NT2/D1 (cell line): ENCODE measurements at regions not wholly inside any gene's neighbourhood (a gene's known extent, or its start where the extent isn't known, plus 50 kb on each side); places are given as distances from the start of the nearest gene placed in this dataset.

Experiments
- DNase-seq: peaks from one replicate; pipeline ENCODE4 v3.0.0-alpha.2; 2011; ENCODE audit warnings: low read depth, low spot score
- H3K27me3 ChIP-seq: 2 replicates; pipeline ENCODE4 v1.6.0; 2011; ENCODE audit warnings: mild to moderate bottlenecking; ENCODE audit not compliant: insufficient read length, insufficient read depth
- H3K36me3 ChIP-seq: 2 replicates; pipeline ENCODE4 v1.6.1; 2011; ENCODE audit warnings: mild to moderate bottlenecking, low read length, mixed read lengths; ENCODE audit not compliant: insufficient read depth, insufficient read length
- H3K4me1 ChIP-seq: 2 replicates; pipeline ENCODE4 v1.5.1; 2011; ENCODE audit not compliant: insufficient read depth, insufficient read length
- H3K4me3 ChIP-seq: 2 replicates; pipeline ENCODE4 v1.5.1; 2011; ENCODE audit warnings: low read depth; ENCODE audit not compliant: insufficient read length
- H3K9ac ChIP-seq: 2 replicates; pipeline ENCODE4 v1.6.0; 2011; ENCODE audit warnings: low read depth; ENCODE audit not compliant: insufficient read length
- H3K9me3 ChIP-seq: 2 replicates; pipeline ENCODE4 v1.5.1; 2011; ENCODE audit warnings: mild to moderate bottlenecking, low read length; ENCODE audit not compliant: insufficient read depth
- SUZ12 ChIP-seq: IDR thresholded peaks from 2 replicates; pipeline ENCODE4 v1.6.1; 2011; ENCODE audit not compliant: insufficient read length, insufficient read depth; ENCODE audit errors: extremely low read depth
- YY1 ChIP-seq: IDR thresholded peaks from 2 replicates; pipeline ENCODE4 v1.6.1; 2011; ENCODE audit not compliant: insufficient read length, insufficient read depth
- ZNF274 ChIP-seq: IDR thresholded peaks from 2 replicates; pipeline ENCODE4 v1.6.1; 2011; ENCODE audit warnings: mild to moderate bottlenecking, low read depth, low read length

DNA sequence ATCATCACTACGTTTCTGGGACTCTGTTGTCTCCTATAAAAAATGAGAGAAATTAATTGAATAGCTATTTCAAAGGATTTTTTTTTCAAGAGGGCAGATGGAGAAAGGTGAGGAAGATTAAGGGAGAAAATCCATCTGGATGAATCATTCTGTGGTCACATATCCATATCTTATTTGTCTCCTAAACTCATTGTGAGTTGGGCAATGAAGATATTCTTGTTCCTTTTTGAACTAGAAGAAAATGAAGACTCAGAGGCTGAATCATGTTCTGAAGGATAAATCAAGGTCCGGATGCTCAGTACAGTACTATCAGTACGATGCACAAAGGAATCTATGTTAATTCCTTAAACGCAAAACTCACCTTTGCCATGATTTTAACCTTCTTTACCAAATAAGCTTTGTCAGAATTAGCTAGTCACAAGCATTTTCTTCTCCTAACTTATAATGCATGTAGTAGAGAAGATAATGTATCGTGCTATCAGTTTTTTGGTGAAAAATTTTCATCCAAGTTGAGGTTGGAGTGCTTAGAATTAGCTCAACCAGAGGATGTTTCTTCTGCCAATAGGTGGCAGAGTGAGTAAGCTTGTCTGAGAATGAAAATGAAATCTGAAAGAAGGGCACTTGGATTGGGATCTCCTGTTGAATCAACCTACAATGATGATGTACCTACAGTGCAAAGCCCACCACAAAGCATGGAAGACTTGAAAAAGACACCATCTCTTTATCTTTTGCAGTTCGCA, 446.9 kb downstream of the KIF20B start:
- Histone ChIP-seq H3K9me3 (no peaks in the 10 kb centered on the region), H3K9ac (no peak overlapping the region), H3K27me3 (no peaks in the 10 kb centered on the region), H3K4me1 (no peaks in the 10 kb centered on the region), H3K36me3 (no peaks in the 10 kb centered on the region), H3K4me3 (no peak overlapping the region)
- DNase-seq = peak; percentile 2
- TF ChIP-seq YY1 (no peak), SUZ12 (no peak), ZNF274 (no peak)

DNA sequence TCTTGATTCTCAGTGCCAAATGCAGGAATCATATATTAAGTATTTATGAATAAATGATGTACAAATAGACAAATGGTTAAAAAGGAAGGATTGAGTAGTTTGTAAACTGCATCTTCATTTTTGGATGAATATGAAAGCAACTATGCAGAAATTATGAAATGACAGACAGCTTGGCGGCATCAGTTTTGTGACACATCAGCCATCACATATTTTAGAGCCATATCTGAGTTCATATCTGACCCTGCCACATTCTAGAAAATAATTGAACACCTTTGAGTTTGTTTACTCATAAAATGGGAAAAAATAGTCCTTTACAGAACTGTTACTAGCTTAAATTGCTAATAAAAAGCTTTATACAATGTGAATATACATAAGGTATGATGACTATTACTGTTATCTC, 448.2 kb downstream of the KIF20B start:
- Histone ChIP-seq H3K4me3 (no peak overlapping the region), H3K9ac (no peak overlapping the region), H3K36me3 (no peaks in the 10 kb centered on the region), H3K27me3 (no peaks in the 10 kb centered on the region), H3K9me3 (no peaks in the 10 kb centered on the region), H3K4me1 (no peaks in the 10 kb centered on the region)
- DNase-seq = no peak
- TF ChIP-seq ZNF274 (no peak), YY1 (no peak), SUZ12 (no peak)

DNA sequence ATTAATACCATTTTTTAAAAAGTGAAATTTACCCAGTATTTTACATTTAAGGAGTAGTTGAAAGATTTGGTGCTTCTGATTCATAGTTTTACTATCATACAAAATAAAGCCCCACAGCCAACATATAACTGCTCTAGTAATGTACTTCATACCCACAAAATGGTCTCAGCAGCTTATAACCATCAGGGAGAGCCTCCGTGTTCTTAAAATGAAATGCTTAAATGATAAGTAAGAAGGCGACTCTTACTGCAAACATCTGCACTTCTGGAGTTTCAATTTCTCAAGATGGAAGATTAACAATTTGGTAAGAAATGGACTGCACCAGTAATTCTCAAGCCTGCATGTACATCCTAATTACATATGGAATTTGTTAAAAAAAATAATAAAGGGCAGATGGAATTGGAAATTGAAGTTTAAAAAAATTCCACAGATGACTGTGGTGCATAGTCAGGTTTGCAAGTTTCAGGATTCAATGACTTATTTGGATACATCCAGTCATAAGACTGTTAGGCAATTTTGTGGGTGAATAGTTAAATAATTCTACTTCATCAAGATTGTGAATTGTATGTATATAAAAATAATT, 461.0 kb downstream of the KIF20B start:
- no peaks in the 10 kb centered on the region for H3K36me3 ChIP-seq
- DNase-seq = no peak
- TF ChIP-seq ZNF274 (no peak), YY1 (no peak), SUZ12 (no peak)

DNA sequence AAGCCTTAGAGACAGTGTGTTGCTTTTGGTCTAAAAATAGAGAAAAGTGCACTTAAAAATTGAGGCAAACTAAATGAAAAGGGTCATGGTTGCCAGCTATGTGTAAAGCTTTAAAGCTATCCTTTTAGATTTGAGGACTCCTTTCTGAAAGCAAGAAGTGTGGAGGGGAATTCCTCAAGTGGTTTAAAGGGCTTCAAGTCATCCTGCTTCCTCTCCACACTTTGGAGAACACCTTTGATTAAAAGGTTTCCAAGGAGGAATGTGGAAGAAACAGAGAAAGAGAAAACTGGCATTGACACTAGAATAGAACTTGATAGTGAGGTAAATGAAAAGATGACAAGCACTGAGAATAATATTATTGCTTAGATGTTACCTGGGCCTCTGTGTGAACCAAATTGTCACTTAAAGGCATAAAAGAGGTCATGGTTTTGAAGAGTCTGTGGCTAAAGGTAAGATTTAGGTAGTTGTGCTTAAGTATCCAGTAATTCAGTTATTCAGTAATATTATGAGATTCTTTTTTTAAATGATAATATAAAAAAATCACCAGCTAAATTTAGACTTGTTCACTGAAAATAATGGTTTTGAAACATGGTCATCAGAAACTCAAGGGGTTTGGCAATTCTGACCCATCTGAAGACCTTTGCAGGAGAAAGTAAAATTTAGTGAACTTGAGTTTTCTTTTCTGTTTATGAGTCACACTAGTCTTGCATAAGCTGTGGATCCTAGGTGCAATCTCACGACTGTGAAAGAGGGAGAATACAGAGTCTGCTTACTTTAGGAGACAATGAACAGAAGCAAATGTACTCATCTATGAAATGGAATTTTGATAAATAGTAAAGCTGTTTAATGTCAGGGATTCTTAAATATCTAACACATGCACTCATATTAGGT, 466.0 kb downstream of the KIF20B start:
- Histone ChIP-seq H3K9me3 (no peaks in the 10 kb centered on the region), H3K9ac (no peak overlapping the region), H3K4me3 (no peak overlapping the region), H3K36me3 (no peaks in the 10 kb centered on the region), H3K27me3 (no peaks in the 10 kb centered on the region), H3K4me1 (no peaks in the 10 kb centered on the region)
- no peak for TF ChIP-seq SUZ12
- TF ChIP-seq YY1 = no peak
- TF ChIP-seq ZNF274 = no peak
- no peak for DNase-seq

More for the DNA sequence above, 461.0 kb downstream of the KIF20B start:
- H3K9me3 ChIP-seq = no peaks in the 10 kb centered on the region
- no peaks in the 10 kb centered on the region for H3K27me3 ChIP-seq
- H3K4me1 ChIP-seq = no peaks in the 10 kb centered on the region
- H3K4me3 ChIP-seq = no peak overlapping the region
- no peak overlapping the region for H3K9ac ChIP-seq

DNA sequence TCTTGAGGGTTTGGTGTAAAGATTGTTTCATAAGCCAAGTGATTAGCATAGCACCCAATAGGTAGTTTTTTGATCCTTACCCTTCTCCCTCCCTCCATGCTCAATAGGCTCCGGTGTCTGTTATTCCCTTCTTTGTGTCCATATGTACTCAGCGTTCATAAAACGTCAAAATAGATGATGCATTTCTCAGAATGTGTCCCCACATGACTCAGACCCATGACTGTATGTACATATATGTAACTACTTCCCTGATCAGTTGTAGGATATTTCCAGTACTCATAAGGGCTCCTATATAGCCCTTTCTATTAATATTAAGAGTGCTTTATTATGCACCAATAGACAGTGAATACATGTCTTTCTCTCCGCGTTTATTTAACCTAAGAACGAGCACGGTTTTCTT, 466.9 kb downstream of the KIF20B start:
- H3K36me3 ChIP-seq = no peaks in the 10 kb centered on the region

DNA sequence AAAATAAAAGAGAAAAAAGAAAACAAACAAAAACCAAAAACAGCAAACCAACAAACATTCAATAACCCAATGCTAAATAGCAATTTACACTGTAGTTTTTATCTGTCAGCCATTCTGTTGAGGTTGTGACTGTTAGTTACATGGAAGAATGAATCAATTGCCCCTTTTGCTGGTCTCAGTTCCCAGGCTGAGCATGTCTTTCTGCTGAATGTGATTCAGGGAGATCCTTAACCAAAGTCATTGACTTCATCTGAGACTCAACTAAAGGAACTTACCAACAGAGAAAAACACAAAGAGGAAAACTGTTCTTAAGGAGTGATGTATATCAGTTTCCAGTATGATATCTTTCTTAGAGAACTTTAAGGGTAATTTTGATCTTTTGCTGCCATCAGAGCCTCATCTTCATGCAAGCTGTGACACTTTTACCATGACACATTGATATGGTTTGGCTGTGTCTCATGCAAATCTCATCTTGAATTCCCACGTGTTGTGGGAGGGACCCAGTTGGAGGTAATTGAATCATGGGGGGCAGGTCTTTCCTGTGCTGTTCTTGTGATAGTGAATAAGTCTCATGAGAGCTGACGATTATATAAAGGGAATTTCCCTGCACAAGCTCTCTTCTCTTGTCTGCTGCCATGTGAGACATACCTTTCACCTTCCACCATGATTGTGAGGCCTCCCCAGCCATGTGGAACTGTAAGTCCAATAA, 469.8 kb downstream of the KIF20B start:
- no peak overlapping the region for H3K9ac ChIP-seq
- no peaks in the 10 kb centered on the region for H3K4me1 ChIP-seq
- no peak overlapping the region for H3K4me3 ChIP-seq
- no peaks in the 10 kb centered on the region for H3K36me3 ChIP-seq
- H3K27me3 ChIP-seq = no peaks in the 10 kb centered on the region
- TF ChIP-seq ZNF274 (no peak), SUZ12 (no peak), YY1 (no peak)
- no peaks in the 10 kb centered on the region for H3K9me3 ChIP-seq
- DNase-seq = no peak

More for the DNA sequence above, 466.9 kb downstream of the KIF20B start:
- Histone ChIP-seq H3K9ac (no peak overlapping the region), H3K9me3 (no peaks in the 10 kb centered on the region), H3K4me1 (no peaks in the 10 kb centered on the region), H3K4me3 (no peak overlapping the region), H3K27me3 (no peaks in the 10 kb centered on the region)
- TF ChIP-seq SUZ12 (no peak), YY1 (no peak)
- DNase-seq = no peak
